Right cardiac atrium (tissue), 5 donors: ENCODE measurements at regions not wholly inside any gene's neighbourhood (a gene's known extent, or its start where the extent isn't known, plus 50 kb on each side); places are given as distances from the start of the nearest gene placed in this dataset.
"Not testable (repeated sequence)": the region's sequence is repeated elsewhere in the genome, so short reads cannot be mapped to it uniquely, and the experiment has no call there.

Source experiments
- ATAC-seq, 2 donors: fragments of 200-7000 bp; cut with Tn5 transposase; one replicate each; pipeline versions ENCODE4 v1.8.0 to v1.9.1; 2020; ENCODE audit warnings: moderate library complexity in 2 of 2, mild to moderate bottlenecking in 1 of 2
- DNase-seq, 3 donors: peaks; one replicate each; pipeline ENCODE4 v3.0.0-alpha.2; 2020
- H3K27ac ChIP-seq: one replicate; pipeline ENCODE4 v1.5.1; 2013; ENCODE audit warnings: mild to moderate bottlenecking, low read length, control low read depth, moderate library complexity
- H3K27me3 ChIP-seq: one replicate; pipeline ENCODE4 v1.6.1; 2013; ENCODE audit not compliant: control insufficient read depth, insufficient read depth
- H3K4me1 ChIP-seq: one replicate; pipeline ENCODE4 v1.6.1; 2013; ENCODE audit warnings: low read length; ENCODE audit not compliant: control insufficient read depth, insufficient read depth
- H3K4me3 ChIP-seq: one replicate; pipeline ENCODE4 v1.5.1; 2013; ENCODE audit warnings: low read length, control low read depth
- H3K9me3 ChIP-seq: one replicate; pipeline ENCODE4 v1.6.1; 2013; ENCODE audit warnings: low read length; ENCODE audit not compliant: control insufficient read depth
- WGBS: extraction: QIAGEN DNeasy Blood & Tissue Kit; methylation state at CpG from one replicate; pipeline ENCODE4 v1.1.7; 2013; 5-methylcytosine and 5-hydroxymethylcytosine counted together
- intact Hi-C, 4 donors: fragments of 100-400 bp; cut with DNase I; formaldehyde crosslinking; loops; one replicate each; pipeline versions ENCODE4 v1.11.0 to v1.14.0; 2022 to 2023
- donor health status: healthy with polysubstance abuse.
- donor health status: DM: no; HTN: yes; CAD: no.
- donor health status: DM: no; HTN: no; CAD: no.
- donor health status: DM: no; HTN: yes; CAD: no; lungs with severe emphysema.
- donor health status: DM: yes; HTN: yes; CAD: no.

GRCh38 chr5:34096033-34096432, 53.0 kb upstream of the C1QTNF3 start:
- intact Hi-C loops, H3K4me3 ChIP-seq, DNase-seq, H3K4me1 ChIP-seq, H3K27ac ChIP-seq, H3K27me3 ChIP-seq, ATAC-seq, H3K9me3 ChIP-seq: not testable (repeated sequence)
- WGBS: no CpG with 5 or more reads among the region's 2 CpGs

GRCh38 chr5:34099891-34100290, 56.9 kb upstream of the C1QTNF3 start:
- 86% methylated on average over 3 of the region's 3 CpGs for WGBS
- H3K9me3 ChIP-seq, H3K27ac ChIP-seq, ATAC-seq, intact Hi-C loops, H3K4me3 ChIP-seq, DNase-seq, H3K27me3 ChIP-seq, H3K4me1 ChIP-seq: not testable (repeated sequence)

GRCh38 chr5:34101567-34101966, 58.6 kb upstream of the C1QTNF3 start:
- DNase-seq, H3K4me1 ChIP-seq, intact Hi-C loops, H3K4me3 ChIP-seq, H3K9me3 ChIP-seq, ATAC-seq, H3K27me3 ChIP-seq, H3K27ac ChIP-seq: not testable (repeated sequence)

- H3K27me3 ChIP-seq, DNase-seq, H3K4me3 ChIP-seq, intact Hi-C loops, H3K4me1 ChIP-seq, ATAC-seq, H3K9me3 ChIP-seq, H3K27ac ChIP-seq: not testable (repeated sequence)
- WGBS: 91% methylated on average over 1 of the region's 2 CpGs
Observed at GRCh38 chr5:34108897-34109296, 65.9 kb upstream of the C1QTNF3 start.

GRCh38 chr5:34124280-34124679, 81.3 kb upstream of the C1QTNF3 start:
- WGBS: 93% methylated on average over 3 of the region's 3 CpGs
- H3K4me3 ChIP-seq, H3K27me3 ChIP-seq, intact Hi-C loops, ATAC-seq, H3K4me1 ChIP-seq, H3K27ac ChIP-seq, DNase-seq, H3K9me3 ChIP-seq: not testable (repeated sequence)

GRCh38 chr5:34125354-34125753, 82.3 kb upstream of the C1QTNF3 start:
- 96% methylated on average over 3 of the region's 3 CpGs for WGBS
- H3K4me1 ChIP-seq, H3K4me3 ChIP-seq, DNase-seq, H3K27me3 ChIP-seq, H3K27ac ChIP-seq, intact Hi-C loops, H3K9me3 ChIP-seq, ATAC-seq: not testable (repeated sequence)

GRCh38 chr5:34126741-34127140, 83.7 kb upstream of the C1QTNF3 start:
- DNase-seq, H3K27ac ChIP-seq, H3K27me3 ChIP-seq, H3K9me3 ChIP-seq, intact Hi-C loops, H3K4me1 ChIP-seq, ATAC-seq, H3K4me3 ChIP-seq: not testable (repeated sequence)
- WGBS: over 99% methylated on average over 3 of the region's 3 CpGs

GRCh38 chr5:34127818-34128217, 84.8 kb upstream of the C1QTNF3 start:
- ATAC-seq, H3K4me1 ChIP-seq, H3K9me3 ChIP-seq, H3K27me3 ChIP-seq, intact Hi-C loops, H3K27ac ChIP-seq, H3K4me3 ChIP-seq: not testable (repeated sequence)
- peak in 1 of 3 donors; percentile 1 for DNase-seq
- WGBS: 95% methylated on average over 3 of the region's 3 CpGs

- H3K27ac ChIP-seq, ATAC-seq, H3K27me3 ChIP-seq, intact Hi-C loops, H3K9me3 ChIP-seq, H3K4me3 ChIP-seq, DNase-seq, H3K4me1 ChIP-seq: not testable (repeated sequence)
Observed at GRCh38 chr5:34128890-34129289, 85.9 kb upstream of the C1QTNF3 start.

GRCh38 chr5:34154988-34155387, 112.0 kb upstream of the C1QTNF3 start:
- DNase-seq, H3K4me3 ChIP-seq, ATAC-seq, H3K4me1 ChIP-seq, H3K27me3 ChIP-seq, H3K9me3 ChIP-seq, intact Hi-C loops, H3K27ac ChIP-seq: not testable (repeated sequence)
- WGBS: 70% methylated on average over 4 of the region's 4 CpGs

- DNase-seq, intact Hi-C loops, ATAC-seq, H3K27me3 ChIP-seq, H3K4me3 ChIP-seq, H3K9me3 ChIP-seq, H3K4me1 ChIP-seq, H3K27ac ChIP-seq: not testable (repeated sequence)
- WGBS: 94% methylated on average over 4 of the region's 4 CpGs
Observed at GRCh38 chr5:34156703-34157414, 113.8 kb upstream of the C1QTNF3 start.

- H3K4me3 ChIP-seq, DNase-seq, intact Hi-C loops, ATAC-seq, H3K4me1 ChIP-seq, H3K27ac ChIP-seq, H3K27me3 ChIP-seq, H3K9me3 ChIP-seq: not testable (repeated sequence)
- 89% methylated on average over 4 of the region's 4 CpGs for WGBS
Observed at GRCh38 chr5:34160904-34161303, 117.9 kb upstream of the C1QTNF3 start.
